ENCODE measurements at regions not wholly inside any gene's neighbourhood (a gene's known extent, or its start where the extent isn't known, plus 50 kb on each side); places are given as distances from the start of the nearest gene placed in this dataset.
A peak's percentile ranks its signal among the peaks of the same experiment; 100 is the strongest.

DNA sequence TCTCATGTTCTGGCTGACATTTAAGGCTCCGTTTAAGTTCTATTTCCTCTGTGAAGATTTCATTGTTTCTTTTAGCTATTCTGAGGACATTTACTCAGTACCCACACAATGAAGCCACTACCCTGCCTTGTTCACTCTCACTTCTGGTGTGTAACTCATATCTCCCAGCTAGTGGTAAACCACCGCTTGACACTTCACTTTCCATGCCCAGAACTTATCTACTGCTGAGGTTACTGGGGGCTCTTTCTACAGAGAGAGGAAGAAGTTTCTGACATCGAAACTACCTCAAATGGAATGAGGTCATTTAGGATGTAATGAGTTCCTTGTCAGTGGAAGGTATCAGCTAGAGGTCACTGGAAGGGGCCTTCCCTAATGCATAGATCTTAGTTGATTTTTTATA is 501.5 kb downstream of the DMAC1 start:
- peak in 1 of 2 donors; percentile 13 for DNase-seq
- no peak overlapping the region for H3K4me3 ChIP-seq (ENCODE audit: low read length)
- H3K4me1 ChIP-seq (ENCODE audit: control insufficient read depth, insufficient read depth, low read length) = peaks cover 9% of the 10 kb centered on the region
- peak; percentile 69 to 92 (median 76) for ATAC-seq
- Mint-ChIP-seq H3K36me3 (no peaks in the 10 kb centered on the region), H3K27ac (peak overlapping the region; percentile 17 to 60), H3K27me3 (ENCODE audit: low read depth in 2 of 2) (peaks cover 13 to 31% of the 10 kb centered on the region in 2 donors), H3K9me3 (peaks cover 2 to 3% of the 10 kb centered on the region in 2 donors), H3K4me3 (peak overlapping the region; percentile 21), H3K4me1 (peaks cover 26 to 34% of the 10 kb centered on the region in 2 donors)
- 3% methylated on average over 3 of the region's 3 CpGs for WGBS (ENCODE audit: insufficient coverage)
- intact Hi-C loops (cut with micrococcal nuclease) = loop anchor here (2.0 kb wide), 1 partner anchor 177 kb away; no protein-coding TSS in a partner anchor
- peak overlapping the region; percentile 37 for H3K27ac ChIP-seq (ENCODE audit: low read length)
- no peaks in the 10 kb centered on the region for H3K36me3 ChIP-seq (ENCODE audit: control insufficient read depth, insufficient read depth, low read length)
- no peaks in the 10 kb centered on the region for H3K9me3 ChIP-seq (ENCODE audit: control insufficient read depth, insufficient read depth, low read length)
- H3K27me3 ChIP-seq (ENCODE audit: control insufficient read depth, insufficient read depth, low read length) = peaks cover 5% of the 10 kb centered on the region
- TF ChIP-seq, protein P1, sequence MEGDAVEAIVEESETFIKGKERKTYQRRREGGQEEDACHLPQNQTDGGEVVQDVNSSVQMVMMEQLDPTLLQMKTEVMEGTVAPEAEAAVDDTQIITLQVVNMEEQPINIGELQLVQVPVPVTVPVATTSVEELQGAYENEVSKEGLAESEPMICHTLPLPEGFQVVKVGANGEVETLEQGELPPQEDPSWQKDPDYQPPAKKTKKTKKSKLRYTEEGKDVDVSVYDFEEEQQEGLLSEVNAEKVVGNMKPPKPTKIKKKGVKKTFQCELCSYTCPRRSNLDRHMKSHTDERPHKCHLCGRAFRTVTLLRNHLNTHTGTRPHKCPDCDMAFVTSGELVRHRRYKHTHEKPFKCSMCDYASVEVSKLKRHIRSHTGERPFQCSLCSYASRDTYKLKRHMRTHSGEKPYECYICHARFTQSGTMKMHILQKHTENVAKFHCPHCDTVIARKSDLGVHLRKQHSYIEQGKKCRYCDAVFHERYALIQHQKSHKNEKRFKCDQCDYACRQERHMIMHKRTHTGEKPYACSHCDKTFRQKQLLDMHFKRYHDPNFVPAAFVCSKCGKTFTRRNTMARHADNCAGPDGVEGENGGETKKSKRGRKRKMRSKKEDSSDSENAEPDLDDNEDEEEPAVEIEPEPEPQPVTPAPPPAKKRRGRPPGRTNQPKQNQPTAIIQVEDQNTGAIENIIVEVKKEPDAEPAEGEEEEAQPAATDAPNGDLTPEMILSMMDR (IDR thresholded peaks at IDR 0.05) = no peak

DNA sequence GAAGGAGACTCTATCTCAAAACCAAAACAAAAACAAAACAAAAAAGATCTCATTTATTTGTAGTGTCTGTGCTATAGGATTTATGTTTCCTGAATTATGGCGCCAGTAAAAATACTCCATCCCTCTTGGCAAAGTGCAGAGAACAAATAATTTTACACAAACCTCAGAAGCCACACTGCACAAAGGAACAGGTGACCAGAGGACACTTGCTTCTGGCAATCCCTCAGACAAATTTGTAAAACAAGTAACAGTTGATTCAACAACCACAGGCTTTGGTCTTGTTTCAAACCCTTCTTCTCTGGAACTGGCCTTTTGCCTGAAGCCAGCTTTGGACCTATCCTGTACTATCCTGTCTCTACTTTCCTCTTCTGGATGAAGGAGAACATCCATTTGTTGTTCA is 502.1 kb downstream of the DMAC1 start:
- Histone ChIP-seq H3K27me3 (ENCODE audit: control insufficient read depth, insufficient read depth, low read length) (peaks cover 5% of the 10 kb centered on the region), H3K36me3 (ENCODE audit: control insufficient read depth, insufficient read depth, low read length) (no peaks in the 10 kb centered on the region), H3K27ac (ENCODE audit: low read length) (peak overlapping the region; percentile 37), H3K4me3 (ENCODE audit: low read length) (no peak overlapping the region), H3K4me1 (ENCODE audit: control insufficient read depth, insufficient read depth, low read length) (peaks cover 12% of the 10 kb centered on the region), H3K9me3 (ENCODE audit: control insufficient read depth, insufficient read depth, low read length) (no peaks in the 10 kb centered on the region)
- H3K27ac Mint-ChIP-seq = peak overlapping the region; percentile 17 to 60
- peaks cover 12 to 26% of the 10 kb centered on the region in 2 donors for H3K27me3 Mint-ChIP-seq (ENCODE audit: low read depth in 2 of 2)
- H3K4me1 Mint-ChIP-seq = peaks cover 32 to 38% of the 10 kb centered on the region in 2 donors
- TF ChIP-seq, protein P1 (IDR thresholded peaks at IDR 0.05) = no peak
- intact Hi-C loops (cut with micrococcal nuclease) = no loop called here
- H3K9me3 Mint-ChIP-seq = peaks cover 2 to 3% of the 10 kb centered on the region in 2 donors
- WGBS (ENCODE audit: insufficient coverage) = no CpG with 5 or more reads among the region's 1 CpG
- H3K36me3 Mint-ChIP-seq = no peaks in the 10 kb centered on the region
- ATAC-seq (no peak), DNase-seq (no peak)
- H3K4me3 Mint-ChIP-seq = peak overlapping the region; percentile 21

DNA sequence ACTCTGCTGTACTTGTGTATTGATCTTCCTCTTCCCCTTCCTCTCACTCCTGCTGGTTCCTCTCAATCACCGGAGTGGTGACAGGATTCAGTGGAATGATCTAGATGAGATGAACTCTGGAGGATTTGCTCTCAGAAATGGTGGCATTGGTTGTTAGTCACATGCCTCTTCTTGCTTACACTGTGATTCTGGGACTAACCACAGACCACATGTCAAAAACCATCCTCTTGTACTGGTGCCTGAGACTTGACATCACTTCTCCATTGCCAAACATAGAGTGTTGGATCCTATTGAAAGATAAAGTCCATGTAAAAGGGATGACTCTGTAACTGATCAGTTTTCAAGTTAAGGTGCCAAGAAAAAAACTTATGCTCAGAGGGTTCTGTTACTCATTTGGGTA is 506.5 kb downstream of the DMAC1 start:
- 20% methylated on average over 1 of the region's 1 CpG for WGBS (ENCODE audit: insufficient coverage)
- Histone ChIP-seq H3K4me3 (ENCODE audit: low read length) (no peak overlapping the region), H3K9me3 (ENCODE audit: control insufficient read depth, insufficient read depth, low read length) (no peaks in the 10 kb centered on the region), H3K27me3 (ENCODE audit: control insufficient read depth, insufficient read depth, low read length) (peaks cover 10% of the 10 kb centered on the region), H3K36me3 (ENCODE audit: control insufficient read depth, insufficient read depth, low read length) (no peaks in the 10 kb centered on the region), H3K4me1 (ENCODE audit: control insufficient read depth, insufficient read depth, low read length) (peaks cover 12% of the 10 kb centered on the region), H3K27ac (ENCODE audit: low read length) (no peak overlapping the region)
- peaks cover 28 to 31% of the 10 kb centered on the region in 2 donors for H3K4me1 Mint-ChIP-seq
- TF ChIP-seq, protein P1 (IDR thresholded peaks at IDR 0.05) = no peak
- ATAC-seq = peak in 1 of 3 donors; percentile 46
- H3K9me3 Mint-ChIP-seq = peaks cover 2% of the 10 kb centered on the region in 2 donors
- no peak for DNase-seq
- H3K36me3 Mint-ChIP-seq = no peaks in the 10 kb centered on the region
- no peak overlapping the region for H3K27ac Mint-ChIP-seq
- H3K27me3 Mint-ChIP-seq (ENCODE audit: low read depth in 2 of 2) = peaks cover 24 to 46% of the 10 kb centered on the region in 2 donors
- no peak overlapping the region for H3K4me3 Mint-ChIP-seq
- intact Hi-C loops (cut with micrococcal nuclease) = no loop called here

DNA sequence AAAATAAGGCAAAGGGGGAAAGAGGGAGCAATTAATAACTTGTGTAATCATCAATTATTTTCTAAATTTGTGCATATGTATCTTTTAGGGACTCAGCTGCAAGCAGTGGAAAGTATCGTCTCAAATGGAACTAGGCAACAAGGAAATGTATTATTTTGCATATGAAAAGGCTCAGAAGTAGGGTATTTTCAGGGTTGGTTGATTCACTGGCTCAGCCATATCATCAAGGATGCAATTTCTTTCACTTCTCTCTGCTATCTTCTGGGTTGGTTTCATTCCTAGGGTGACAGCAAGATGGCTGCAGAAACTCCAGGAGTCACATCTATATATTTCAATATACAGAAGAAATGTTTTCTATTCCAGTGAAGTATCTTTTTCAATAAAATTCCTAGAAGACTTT is 509.8 kb downstream of the DMAC1 start:
- no peak overlapping the region for H3K4me3 ChIP-seq (ENCODE audit: low read length)
- H3K36me3 ChIP-seq (ENCODE audit: control insufficient read depth, insufficient read depth, low read length) = no peaks in the 10 kb centered on the region
- Mint-ChIP-seq H3K4me1 (peaks cover 10 to 16% of the 10 kb centered on the region in 2 donors), H3K27ac (no peak overlapping the region), H3K36me3 (no peaks in the 10 kb centered on the region), H3K27me3 (ENCODE audit: low read depth in 2 of 2) (peaks cover 28 to 58% of the 10 kb centered on the region in 2 donors), H3K9me3 (no peaks in the 10 kb centered on the region), H3K4me3 (no peak overlapping the region)
- DNase-seq (no peak), ATAC-seq (no peak)
- H3K9me3 ChIP-seq (ENCODE audit: control insufficient read depth, insufficient read depth, low read length) = no peaks in the 10 kb centered on the region
- H3K4me1 ChIP-seq (ENCODE audit: control insufficient read depth, insufficient read depth, low read length) = peaks cover 4% of the 10 kb centered on the region
- peaks cover 10% of the 10 kb centered on the region for H3K27me3 ChIP-seq (ENCODE audit: control insufficient read depth, insufficient read depth, low read length)
- TF ChIP-seq, protein P1 (IDR thresholded peaks at IDR 0.05) = no peak
- H3K27ac ChIP-seq (ENCODE audit: low read length) = no peak overlapping the region
- intact Hi-C loops (cut with micrococcal nuclease) = no loop called here
- WGBS (ENCODE audit: insufficient coverage) = 80% methylated on average over 1 of the region's 1 CpG
